Kidney (tissue), 13 donors: ENCODE measurements at regions not wholly inside any gene's neighbourhood (a gene's known extent, or its start where the extent isn't known, plus 50 kb on each side); places are given as distances from the start of the nearest gene placed in this dataset.
A peak's percentile ranks its signal among the peaks of the same experiment; 100 is the strongest.

Experiments used
- DNase-seq, 5 donors: peaks; one replicate each; pipeline ENCODE4 v3.0.0-alpha.2; 2013 to 2020
- FAIRE-seq: peaks from 2 replicates; lab custom pipeline; 2012; peaks lifted over from hg19 to GRCh38; lab: Jason Lieb, UNC
- H3K27ac ChIP-seq, 2 donors: one replicate each; pipeline ENCODE4 v1.7.0; 2013; ENCODE audit warnings: low read depth in 2 of 2, low read length in 2 of 2, inconsistent platforms in 1 of 2
- H3K27me3 ChIP-seq: one replicate; pipeline ENCODE4 v1.7.1; 2013; ENCODE audit warnings: low read length, inconsistent platforms; ENCODE audit not compliant: control insufficient read depth, insufficient read depth
- H3K36me3 ChIP-seq, 3 donors: one replicate each; pipeline versions ENCODE4 v1.7.0 to v1.7.1; 2013; ENCODE audit warnings: low read length in 3 of 3, control low read depth in 1 of 3, inconsistent platforms in 1 of 3; ENCODE audit not compliant: insufficient read depth in 3 of 3, control insufficient read depth in 2 of 3
- H3K4me1 ChIP-seq, 3 donors: one replicate each; pipeline versions ENCODE4 v1.7.0 to v1.7.1; 2013; ENCODE audit warnings: low read length in 3 of 3, inconsistent platforms in 1 of 3, low read depth in 1 of 3; ENCODE audit not compliant: control insufficient read depth in 2 of 3, insufficient read depth in 2 of 3
- H3K4me3 ChIP-seq, 3 donors: one replicate each; pipeline versions ENCODE4 v1.7.0 to v1.8.1; 2013; ENCODE audit warnings: low read length in 3 of 3, control low read depth in 1 of 3, inconsistent platforms in 1 of 3
- H3K9ac ChIP-seq, 3 donors: one replicate each; pipeline versions ENCODE4 v1.7.0 to v1.7.1; 2013; ENCODE audit warnings: low read length in 3 of 3, control low read depth in 1 of 3, inconsistent platforms in 1 of 3
- H3K9me3 ChIP-seq, 3 donors: one replicate each; pipeline versions ENCODE4 v1.7.0 to v1.7.1; 2013; ENCODE audit warnings: low read length in 3 of 3, control low read depth in 1 of 3, inconsistent platforms in 1 of 3; ENCODE audit not compliant: control insufficient read depth in 2 of 3, insufficient read depth in 1 of 3
- CTCF ChIP-seq: IDR thresholded peaks from 3 replicates; pipeline ENCODE4 v1.5.1; 2012; ENCODE audit warnings: mild to moderate bottlenecking, moderate library complexity, borderline replicate concordance; ENCODE audit not compliant: insufficient read depth; ENCODE audit errors: extremely low read depth
- intact Hi-C: fragments of 100-400 bp; cut with DNase I; formaldehyde crosslinking; loops from one replicate; pipeline ENCODE4 v1.11.1; 2022
- donor health status: control.
- donor health status: control.
- donor health status: control.
- donor health status: control.
- donor health status: control.
- donor health status: DM: yes; HTN: yes; CAD: no.
- donor health status: Normal renal cell carcinoma (clear cell type).

GRCh38 chr7:1323178-1324027 lies 90.7 kb downstream of the UNCX start:
- H3K36me3 ChIP-seq, result no peaks in the 10 kb centered on the region
- H3K9me3 ChIP-seq, result no peaks in the 10 kb centered on the region
- FAIRE-seq (no peak), DNase-seq (peak; percentile 57 to 84 (median 83))
- no peak for TF ChIP-seq CTCF
- no peak overlapping the region for H3K27ac ChIP-seq
- H3K27me3 ChIP-seq, result peaks cover 2% of the 10 kb centered on the region
- intact Hi-C loops, result no loop called here
- H3K4me3 ChIP-seq, result no peak overlapping the region
- H3K9ac ChIP-seq, result no peak overlapping the region
- peaks cover 0 to 4% (median 0%) of the 10 kb centered on the region in 3 donors for H3K4me1 ChIP-seq

- intact Hi-C loops, result no loop called here
- Histone ChIP-seq H3K27me3 (peaks cover 2% of the 10 kb centered on the region), H3K9ac (no peak overlapping the region), H3K36me3 (no peaks in the 10 kb centered on the region), H3K9me3 (no peaks in the 10 kb centered on the region), H3K4me3 (no peak overlapping the region), H3K4me1 (peaks cover 0 to 4% (median 0%) of the 10 kb centered on the region in 3 donors), H3K27ac (no peak overlapping the region)
- DNase-seq, result peak in 2 of 5 donors; percentile 41 to 63
- no peak for FAIRE-seq
- no peak for TF ChIP-seq CTCF
Observed at GRCh38 chr7:1324028-1324900, 91.6 kb downstream of the UNCX start.

- Histone ChIP-seq H3K27me3 (peaks cover 2% of the 10 kb centered on the region), H3K36me3 (no peaks in the 10 kb centered on the region), H3K9me3 (no peaks in the 10 kb centered on the region), H3K27ac (no peak overlapping the region), H3K9ac (no peak overlapping the region), H3K4me1 (peaks cover 0 to 4% (median 0%) of the 10 kb centered on the region in 3 donors), H3K4me3 (no peak overlapping the region)
- DNase-seq (peak in 2 of 5 donors; percentile 10 to 70), FAIRE-seq (no peak)
- no peak for TF ChIP-seq CTCF
- intact Hi-C loops, result no loop called here
Observed at GRCh38 chr7:1325246-1325645, 92.6 kb downstream of the UNCX start.
